T1000 (cell line): ENCODE measurements at regions not wholly inside any gene's neighbourhood (a gene's known extent, or its start where the extent isn't known, plus 50 kb on each side); places are given as distances from the start of the nearest gene placed in this dataset.
A peak's percentile ranks its signal among the peaks of the same experiment; 100 is the strongest.
"Not testable (repeated sequence)": the region's sequence is repeated elsewhere in the genome, so short reads cannot be mapped to it uniquely, and the experiment has no call there.

Source experiments
- DNase-seq: peaks from one replicate; lab custom pipeline; 2025; ENCODE audit warnings: mixed read lengths; lab: John Stamatoyannopoulos, UW

GRCh38 chr14:58752771-58753201 lies 115.0 kb downstream of the DACT1 start:
- DNase-seq: no peak

- DNase-seq: no peak
Measured at GRCh38 chr14:58755031-58755925, 117.5 kb downstream of the DACT1 start.

GRCh38 chr14:58760121-58760520 lies 122.4 kb downstream of the DACT1 start:
- DNase-seq: no peak

- no peak for DNase-seq
Measured at GRCh38 chr14:58762629-58763028, 124.9 kb downstream of the DACT1 start.

- no peak for DNase-seq
Measured at GRCh38 chr14:58763210-58763609, 125.4 kb downstream of the DACT1 start.

GRCh38 chr14:58765418-58765831 lies 127.7 kb downstream of the DACT1 start:
- no peak for DNase-seq

GRCh38 chr14:58765843-58766242 lies 128.1 kb downstream of the DACT1 start:
- no peak for DNase-seq

- no peak for DNase-seq
Measured at GRCh38 chr14:58769011-58769643, 131.4 kb downstream of the DACT1 start.

GRCh38 chr14:58769771-58770170 lies 132.0 kb downstream of the DACT1 start:
- no peak for DNase-seq

GRCh38 chr14:58770491-58770982 lies 132.8 kb downstream of the DACT1 start:
- no peak for DNase-seq

GRCh38 chr14:58771016-58771415 lies 133.3 kb downstream of the DACT1 start:
- DNase-seq: no peak

GRCh38 chr14:58772116-58772515 lies 134.4 kb downstream of the DACT1 start:
- no peak for DNase-seq

GRCh38 chr14:58772794-58773620 lies 135.2 kb downstream of the DACT1 start:
- peak; percentile 74 for DNase-seq

GRCh38 chr14:58774531-58774930 lies 136.8 kb downstream of the DACT1 start:
- DNase-seq: no peak

GRCh38 chr14:58775130-58775529 lies 137.4 kb downstream of the DACT1 start:
- DNase-seq: not testable (repeated sequence)

- DNase-seq: no peak
Measured at GRCh38 chr14:58776516-58776915, 138.8 kb downstream of the DACT1 start.

- no peak for DNase-seq
Measured at GRCh38 chr14:58777541-58777979, 139.8 kb downstream of the DACT1 start.

GRCh38 chr14:58778202-58778601 lies 140.4 kb downstream of the DACT1 start:
- no peak for DNase-seq

GRCh38 chr14:58779376-58779775 lies 141.6 kb downstream of the DACT1 start:
- no peak for DNase-seq

- no peak for DNase-seq
Measured at GRCh38 chr14:58780185-58780584, 142.4 kb downstream of the DACT1 start.

GRCh38 chr14:58780605-58781004 lies 142.8 kb downstream of the DACT1 start:
- no peak for DNase-seq

GRCh38 chr14:58782011-58782410 lies 144.2 kb downstream of the DACT1 start:
- no peak for DNase-seq
